H1 (cell line): ENCODE measurements at regions not wholly inside any gene's neighbourhood (a gene's known extent, or its start where the extent isn't known, plus 50 kb on each side); places are given as distances from the start of the nearest gene placed in this dataset.

Experiments
- CTCF ChIA-PET: fragments of 300-600 bp; sonication (Branson Sonifier 250); formaldehyde crosslinking; loops from one replicate; lab custom pipeline; 2021; ENCODE audit not compliant: partially characterized antibody; lab: Charles Lee
- POLR2A ChIA-PET: fragments of 300-600 bp; sonication (Branson Sonifier 250); formaldehyde crosslinking; loops from one replicate; lab custom pipeline; 2021; ENCODE audit warnings: inconsistent platforms; ENCODE audit not compliant: partially characterized antibody; lab: Charles Lee
- DNase-seq, 2 experiments: peaks; one replicate each; pipeline versions ENCODE4 v3.0.0 to v3.0.0-alpha.2; 2010 to 2022; ENCODE audit warnings: low spot score in 2 of 2, low read depth in 1 of 2, mixed read lengths in 1 of 2
- FAIRE-seq: peaks from 2 replicates; lab custom pipeline; 2011; peaks lifted over from hg19 to GRCh38; lab: Jason Lieb, UNC
- H2AFZ ChIP-seq: 2 replicates; pipeline ENCODE4 v1.8.1; 2012; ENCODE audit warnings: low read length, inconsistent platforms
- H2AK5ac ChIP-seq: 2 replicates; pipeline ENCODE4 v1.6.1; 2013; ENCODE audit warnings: low read depth, low read length
- H2BK120ac ChIP-seq: replicated peaks from 2 replicates; pipeline ENCODE3; 2013; ENCODE audit warnings: low read depth, low read length, inconsistent platforms
- H2BK12ac ChIP-seq: 2 replicates; pipeline ENCODE4 v1.6.1; 2013; ENCODE audit warnings: low read depth, low read length
- H2BK15ac ChIP-seq: 2 replicates; pipeline ENCODE4 v1.6.1; 2013; ENCODE audit warnings: low read length
- H2BK20ac ChIP-seq: 2 replicates; pipeline ENCODE4 v1.6.1; 2013; ENCODE audit warnings: low read length
- H2BK5ac ChIP-seq: 2 replicates; pipeline ENCODE4 v1.6.1; 2013; ENCODE audit warnings: low read depth, low read length
- H3K14ac ChIP-seq: 2 replicates; pipeline ENCODE4 v1.6.1; 2013; ENCODE audit warnings: inconsistent platforms; ENCODE audit not compliant: insufficient read length
- H3K18ac ChIP-seq: 2 replicates; pipeline ENCODE4 v1.6.1; 2013; ENCODE audit warnings: low read length; ENCODE audit errors: extremely low read depth
- H3K23ac ChIP-seq: 2 replicates; pipeline ENCODE4 v1.6.1; 2013; ENCODE audit warnings: inconsistent platforms; ENCODE audit not compliant: insufficient read length
- H3K23me2 ChIP-seq: 2 replicates; pipeline ENCODE4 v1.6.1; 2013; ENCODE audit warnings: low read depth, low read length
- H3K27ac ChIP-seq: 2 replicates; pipeline ENCODE4 v1.6.1; 2011; ENCODE audit warnings: low read depth, low read length, inconsistent platforms
- H3K27me3 ChIP-seq, 4 experiments: replicated peaks in 1 of 4; 1 replicate in 1 of 4; 2 replicates in 3 of 4; pipeline versions ENCODE4 v1.6.1 to v1.8.1; 2011 to 2013; ENCODE audit warnings: low read length in 3 of 4, mild to moderate bottlenecking in 3 of 4, inconsistent platforms in 2 of 4, mixed read lengths in 2 of 4, moderate library complexity in 1 of 4; ENCODE audit not compliant: control insufficient read depth in 3 of 4, insufficient read depth in 3 of 4; ENCODE audit errors: extremely low read depth in 1 of 4
- H3K36me3 ChIP-seq, 4 experiments: 2 replicates each; pipeline versions ENCODE4 v1.6.1 to v1.8.1; 2011 to 2013; ENCODE audit warnings: mild to moderate bottlenecking in 4 of 4, low read length in 3 of 4, moderate library complexity in 2 of 4, control low read depth in 1 of 4, inconsistent platforms in 1 of 4; ENCODE audit not compliant: insufficient read depth in 4 of 4, control insufficient read depth in 2 of 4
- H3K4ac ChIP-seq: replicated peaks from 2 replicates; pipeline ENCODE3; 2013; ENCODE audit warnings: low read length, low read depth, mixed read lengths, inconsistent platforms; ENCODE audit not compliant: insufficient read length
- H3K4me1 ChIP-seq, 4 experiments: replicated peaks in 1 of 4; 1 replicate in 1 of 4; 2 replicates in 3 of 4; pipeline versions ENCODE4 v1.6.1 to v1.8.1; 2011 to 2013; ENCODE audit warnings: low read length in 3 of 4, inconsistent platforms in 2 of 4, mixed read lengths in 1 of 4; ENCODE audit not compliant: insufficient read depth in 4 of 4, control insufficient read depth in 3 of 4
- H3K4me2 ChIP-seq, 2 experiments: 2 replicates each; pipeline versions ENCODE4 v1.6.1 to v1.8.1; 2011 to 2013; ENCODE audit warnings: low read depth in 2 of 2, low read length in 2 of 2, control low read depth in 1 of 2, inconsistent platforms in 1 of 2, mild to moderate bottlenecking in 1 of 2; ENCODE audit not compliant: insufficient read depth in 1 of 2
- H3K4me3 ChIP-seq, 4 experiments: fragments of 200-600, 300-600 bp in 1 of 4; sonication (generic), shearing (Covaris generic), sonication (Bioruptor Twin) in 1 of 4; 2 replicates each; pipeline versions ENCODE4 v1.5.1 to v1.8.1; 2011 to 2016; ENCODE audit warnings: low read length in 4 of 4, low read depth in 3 of 4, control low read depth in 2 of 4, inconsistent platforms in 2 of 4, mild to moderate bottlenecking in 2 of 4, mixed read lengths in 1 of 4, moderate library complexity in 1 of 4; ENCODE audit not compliant: insufficient read depth in 2 of 4; ENCODE audit errors: extremely low read depth in 1 of 4
- H3K56ac ChIP-seq: replicated peaks from 2 replicates; pipeline ENCODE3; 2013; ENCODE audit warnings: low read depth, mild to moderate bottlenecking, mixed read lengths, low read length, inconsistent platforms; ENCODE audit not compliant: insufficient read length
- H3K79me1 ChIP-seq: 2 replicates; pipeline ENCODE4 v1.6.1; 2013; ENCODE audit warnings: low read depth, low read length, control low read depth
- H3K79me2 ChIP-seq, 2 experiments: 2 replicates each; pipeline versions ENCODE4 v1.6.1 to v1.8.1; 2012 to 2013; ENCODE audit warnings: low read length in 2 of 2, mild to moderate bottlenecking in 2 of 2, inconsistent platforms in 1 of 2; ENCODE audit not compliant: insufficient read depth in 2 of 2, control insufficient read depth in 1 of 2
- H3K9ac ChIP-seq, 4 experiments: replicated peaks in 1 of 4; 1 replicate in 1 of 4; 2 replicates in 3 of 4; pipeline versions ENCODE4 v1.6.1 to v1.8.1; 2011 to 2013; ENCODE audit warnings: low read depth in 3 of 4, low read length in 3 of 4, control low read depth in 2 of 4, mild to moderate bottlenecking in 2 of 4, moderate library complexity in 2 of 4, inconsistent platforms in 1 of 4; ENCODE audit errors: extremely low read depth in 1 of 4
- H3K9me3 ChIP-seq, 2 experiments: 2 replicates each; pipeline versions ENCODE4 v1.6.1 to v1.8.1; 2012 to 2013; ENCODE audit warnings: mild to moderate bottlenecking in 2 of 2, moderate library complexity in 2 of 2, control low read depth in 1 of 2, inconsistent platforms in 1 of 2, low read depth in 1 of 2, low read length in 1 of 2, mixed read lengths in 1 of 2; ENCODE audit not compliant: insufficient read depth in 2 of 2
- H4K20me1 ChIP-seq, 2 experiments: replicated peaks in 1 of 2; 2 replicates each; pipeline versions ENCODE3 to v1.8.1; 2011 to 2013; ENCODE audit warnings: inconsistent platforms in 2 of 2, low read length in 2 of 2, mild to moderate bottlenecking in 1 of 2; ENCODE audit not compliant: insufficient read depth in 2 of 2, control insufficient read depth in 1 of 2
- H4K5ac ChIP-seq: 2 replicates; pipeline ENCODE4 v1.6.1; 2013; ENCODE audit warnings: low read length, low read depth, mixed read lengths, inconsistent platforms; ENCODE audit not compliant: insufficient read length
- H4K8ac ChIP-seq: 2 replicates; pipeline ENCODE4 v1.8.0; 2013; ENCODE audit warnings: mild to moderate bottlenecking, moderate library complexity, low read length, inconsistent platforms; ENCODE audit not compliant: insufficient read depth; ENCODE audit errors: extremely low read depth
- H4K91ac ChIP-seq: replicated peaks from 2 replicates; pipeline ENCODE3; 2013; ENCODE audit warnings: low read length, mixed read lengths, inconsistent platforms; ENCODE audit not compliant: insufficient read length
- BACH1 ChIP-seq: IDR thresholded peaks from 2 replicates; pipeline ENCODE4 v1.6.1; 2012; ENCODE audit warnings: low read length, improper control_type of control experiment
- BCL11A ChIP-seq, 2 experiments: IDR thresholded peaks; one replicate each; pipeline ENCODE4 v1.6.1; 2011; ENCODE audit warnings: low read depth in 2 of 2, low read length in 2 of 2, mild to moderate bottlenecking in 2 of 2
- CEBPB ChIP-seq: IDR thresholded peaks from 2 replicates; pipeline ENCODE4 v1.6.1; 2012; ENCODE audit warnings: low read depth, low read length
- CHD1 ChIP-seq: IDR thresholded peaks from 2 replicates; pipeline ENCODE4 v1.6.1; 2012; ENCODE audit warnings: low read depth, low read length, improper control_type of control experiment
- FOSL1 ChIP-seq: IDR thresholded peaks from 2 replicates; pipeline ENCODE4 v1.6.1; 2011; ENCODE audit warnings: mild to moderate bottlenecking, low read depth, low read length, moderate library complexity; ENCODE audit not compliant: insufficient read depth
- JUND ChIP-seq: IDR thresholded peaks from 2 replicates; pipeline ENCODE4 v1.6.1; 2011; ENCODE audit warnings: mild to moderate bottlenecking, improper control_type of control experiment, low read length
- PHF8 ChIP-seq: fragments of 200-600 bp; sonication (generic); conservative IDR thresholded peaks from 2 replicates; pipeline ENCODE4 v1.7.1; 2012; ENCODE audit warnings: low read depth, mild to moderate bottlenecking, inconsistent platforms, low read length, moderate library complexity
- POLR2A ChIP-seq, 2 experiments: IDR thresholded peaks; 1 replicate in 1 of 2; 2 replicates in 1 of 2; pipeline ENCODE4 v1.6.1; 2011; ENCODE audit warnings: low read depth in 2 of 2, low read length in 2 of 2, mild to moderate bottlenecking in 2 of 2; ENCODE audit errors: control extremely low read depth in 1 of 2
- POU5F1 ChIP-seq: IDR thresholded peaks from 2 replicates; pipeline ENCODE4 v1.6.1; 2011; ENCODE audit warnings: low read depth, mild to moderate bottlenecking, low read length, moderate library complexity
- SAP30 ChIP-seq: fragments of 300-600 bp; sonication (generic); IDR thresholded peaks from 2 replicates; pipeline ENCODE4 v1.7.1; 2012; ENCODE audit warnings: low read length, moderate library complexity, mild to moderate bottlenecking, inconsistent platforms; ENCODE audit not compliant: insufficient read depth, insufficient replicate concordance
- SUZ12 ChIP-seq: fragments of 200-600 bp; sonication (generic); IDR thresholded peaks from 2 replicates; pipeline ENCODE4 v1.6.1; 2012; ENCODE audit warnings: mild to moderate bottlenecking, inconsistent platforms, low read length, moderate library complexity, mixed read lengths
- TAF1 ChIP-seq: IDR thresholded peaks from 2 replicates; pipeline ENCODE4 v1.6.1; 2011; ENCODE audit warnings: mild to moderate bottlenecking, low read depth, low read length
- TCF12 ChIP-seq: IDR thresholded peaks from 2 replicates; pipeline ENCODE4 v1.6.1; 2011; ENCODE audit warnings: low read depth, mild to moderate bottlenecking, low read length
- YY1 ChIP-seq: IDR thresholded peaks from 2 replicates; pipeline ENCODE4 v1.6.1; 2011; ENCODE audit warnings: low read depth, mild to moderate bottlenecking, low read length
- ZNF274 ChIP-seq: IDR thresholded peaks from 2 replicates; pipeline ENCODE4 v1.7.0; 2012; ENCODE audit warnings: low read length, borderline replicate concordance; ENCODE audit errors: extremely low read depth
- WGBS, 2 experiments: shearing (Covaris generic) in 1 of 2; methylation state at CpG; one replicate each; pipeline versions ENCODE4 v1.1.6 to v1.1.7; 2013 to 2015; ENCODE audit warnings: low lambda C conversion rate in 2 of 2, mixed read lengths in 2 of 2, inconsistent platforms in 1 of 2, low coverage in 1 of 2, missing lambda C conversion rate in 1 of 2; ENCODE audit not compliant: insufficient replicate concordance in 2 of 2, insufficient coverage in 1 of 2, insufficient read length in 1 of 2; ENCODE audit errors: extremely low coverage in 1 of 2, missing lambda C conversion rate in 1 of 2; 5-methylcytosine and 5-hydroxymethylcytosine counted together

DNA sequence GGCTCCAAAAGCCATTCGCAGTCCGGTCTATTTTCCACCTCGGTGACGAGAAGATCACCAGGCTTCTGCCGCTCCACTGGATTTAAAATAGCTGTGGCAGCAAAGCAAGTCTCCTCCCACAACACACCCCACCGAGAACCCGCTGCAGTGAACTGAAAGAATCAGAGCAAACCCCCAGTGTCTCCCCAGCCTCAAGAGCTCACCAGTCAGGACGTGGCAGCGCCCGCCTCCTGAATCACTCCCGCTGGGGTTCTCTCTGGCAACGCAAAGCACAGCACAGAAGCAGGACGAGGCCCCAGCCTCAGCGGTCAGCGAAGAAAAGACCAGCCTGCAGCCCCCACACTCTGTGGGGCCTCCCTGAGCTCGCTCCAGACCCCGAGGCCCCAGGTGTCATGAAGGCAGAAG is 126.1 kb upstream of the PPP2R2D start:
- peak overlapping the region; percentile 88; the same call in 1 of the 2 replicates for H4K8ac ChIP-seq
- no peaks in the 10 kb centered on the region for H3K79me1 ChIP-seq
- H2AK5ac ChIP-seq: no peak overlapping the region
- no peak overlapping the region for H3K4me2 ChIP-seq
- TF ChIP-seq FOSL1 (no peak), CHD1 (no peak), YY1 (no peak), ZNF274 (no peak), BCL11A (IDR thresholded peaks at IDR 0.05; ENCODE audit: low read depth in 2 of 2, low read length in 2 of 2) (no peak), TCF12 (no peak), CEBPB (no peak), SAP30 (no peak), POU5F1 (no peak), BACH1 (no peak), JUND (no peak), POLR2A (IDR thresholded peaks at IDR 0.05; ENCODE audit: control extremely low read depth in 1 of 2, low read depth in 2 of 2, low read length in 2 of 2) (no peak), SUZ12 (no peak), PHF8 (no peak), TAF1 (no peak)
- no peaks in the 10 kb centered on the region for H3K27me3 ChIP-seq
- no peak overlapping the region for H3K27ac ChIP-seq
- H2AFZ ChIP-seq: no peak overlapping the region
- H3K36me3 ChIP-seq: no peaks in the 10 kb centered on the region
- DNase-seq (peak in 1 of 2 experiments; percentile 38), FAIRE-seq (no peak)
- H2BK5ac ChIP-seq: no peak overlapping the region
- H2BK20ac ChIP-seq: no peak overlapping the region
- H3K79me2 ChIP-seq: no peaks in the 10 kb centered on the region
- no peaks in the 10 kb centered on the region for H4K20me1 ChIP-seq
- H3K18ac ChIP-seq: no peak overlapping the region
- no peak overlapping the region for H3K56ac ChIP-seq
- peaks cover 7 to 13% of the 10 kb centered on the region in 2 experiments; a peak in 3 of 4 replicates for H3K9me3 ChIP-seq
- whole genome bisulfite sequencing, 2 experiments: 91% methylated on average over 17 of the region's 17 CpGs; no CpG with 5 or more reads in 1 of the 2 experiments
- no peak overlapping the region for H3K9ac ChIP-seq
- H3K4me3 ChIP-seq: no peak overlapping the region
- ChIA-PET POLR2A (no interaction called here), CTCF (interaction anchor here (1.0 to 3.1 kb wide), 8 partner anchors 8 to 101 kb away, joined by 3 to 29 read pairs (median 4); no protein-coding TSS in a partner anchor)
- no peak overlapping the region for H3K14ac ChIP-seq
- no peak overlapping the region for H2BK120ac ChIP-seq
- no peak overlapping the region for H4K91ac ChIP-seq
- no peak overlapping the region for H3K23ac ChIP-seq
- H4K5ac ChIP-seq: no peak overlapping the region
- no peaks in the 10 kb centered on the region for H3K23me2 ChIP-seq
- H3K4me1 ChIP-seq: peaks cover 0 to 3% (median 0%) of the 10 kb centered on the region in 4 experiments; a peak in 4 of 7 replicates
- H3K4ac ChIP-seq: no peak overlapping the region
- no peak overlapping the region for H2BK15ac ChIP-seq
- 0 out of 2 replicates have a peak overlapping the region, but pooled peaks have one; percentile 39 for H2BK12ac ChIP-seq
